ENCODE measurements at regions not wholly inside any gene's neighbourhood (a gene's known extent, or its start where the extent isn't known, plus 50 kb on each side); places are given as distances from the start of the nearest gene placed in this dataset.

DNA sequence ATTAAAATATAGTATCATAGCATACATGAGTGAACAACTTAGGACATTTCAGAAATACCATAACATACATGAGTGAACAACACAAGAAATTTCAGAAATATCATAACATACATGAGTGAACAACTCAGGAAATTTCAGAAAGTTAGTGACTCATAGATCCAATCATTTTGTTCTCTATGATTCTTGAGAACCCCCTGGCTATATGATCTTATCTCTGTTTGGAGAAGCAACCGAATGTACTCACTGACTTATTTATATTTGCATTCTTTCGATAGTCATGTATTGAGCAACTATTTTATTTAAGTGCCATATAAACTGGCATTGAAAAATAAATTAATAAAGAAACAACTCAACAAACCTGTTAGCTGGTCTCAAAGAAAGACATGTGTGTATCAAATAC lies 251.1 kb downstream of the EFNB2 start:
- H3K27ac ChIP-seq, result no peak overlapping the region
- 85 to 96% methylated on average over 2 of the region's 2 CpGs for WGBS, 2 donors (ENCODE audit: low coverage in 1 of 2)

DNA sequence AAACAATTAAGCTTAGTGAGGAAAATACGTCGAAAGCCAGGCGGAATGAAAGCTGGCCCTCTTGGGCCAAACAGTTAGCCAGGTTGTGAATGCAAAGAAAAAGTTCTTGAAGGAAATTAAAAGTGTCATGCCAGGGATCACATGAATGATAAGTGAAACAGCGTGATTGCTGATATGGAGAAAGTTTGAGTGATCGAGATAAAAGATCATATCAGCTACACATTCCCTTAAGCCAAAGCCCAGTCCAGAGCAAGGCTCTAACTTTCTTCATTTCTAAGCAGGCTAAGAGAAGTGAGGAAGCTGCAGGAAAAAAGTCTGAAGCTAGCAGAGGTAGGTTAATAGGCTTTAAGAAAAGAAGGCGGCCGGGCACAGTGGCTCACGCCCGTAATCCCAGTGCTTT lies 254.0 kb downstream of the EFNB2 start:
- H3K27ac ChIP-seq, result no peak overlapping the region
- no peak overlapping the region for H3K4me3 ChIP-seq
- WGBS, 2 donors (ENCODE audit: low coverage in 1 of 2), result 95 to 98% methylated on average over 5 to 8 of the region's 9 CpGs
- no peak for TF ChIP-seq POLR2AphosphoS5 (IDR thresholded peaks at IDR 0.05)
- TF ChIP-seq EP300 (IDR thresholded peaks at IDR 0.05), result no peak
- TF ChIP-seq, protein P1, sequence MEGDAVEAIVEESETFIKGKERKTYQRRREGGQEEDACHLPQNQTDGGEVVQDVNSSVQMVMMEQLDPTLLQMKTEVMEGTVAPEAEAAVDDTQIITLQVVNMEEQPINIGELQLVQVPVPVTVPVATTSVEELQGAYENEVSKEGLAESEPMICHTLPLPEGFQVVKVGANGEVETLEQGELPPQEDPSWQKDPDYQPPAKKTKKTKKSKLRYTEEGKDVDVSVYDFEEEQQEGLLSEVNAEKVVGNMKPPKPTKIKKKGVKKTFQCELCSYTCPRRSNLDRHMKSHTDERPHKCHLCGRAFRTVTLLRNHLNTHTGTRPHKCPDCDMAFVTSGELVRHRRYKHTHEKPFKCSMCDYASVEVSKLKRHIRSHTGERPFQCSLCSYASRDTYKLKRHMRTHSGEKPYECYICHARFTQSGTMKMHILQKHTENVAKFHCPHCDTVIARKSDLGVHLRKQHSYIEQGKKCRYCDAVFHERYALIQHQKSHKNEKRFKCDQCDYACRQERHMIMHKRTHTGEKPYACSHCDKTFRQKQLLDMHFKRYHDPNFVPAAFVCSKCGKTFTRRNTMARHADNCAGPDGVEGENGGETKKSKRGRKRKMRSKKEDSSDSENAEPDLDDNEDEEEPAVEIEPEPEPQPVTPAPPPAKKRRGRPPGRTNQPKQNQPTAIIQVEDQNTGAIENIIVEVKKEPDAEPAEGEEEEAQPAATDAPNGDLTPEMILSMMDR (IDR thresholded peaks at IDR 0.05), result no peak
- no peak for TF ChIP-seq POLR2A (IDR thresholded peaks at IDR 0.05)
- no peaks in the 10 kb centered on the region for H3K4me1 ChIP-seq
- peaks cover 0 to 9% (median 0%) of the 10 kb centered on the region in 3 donors for H3K9me3 ChIP-seq
- no peaks in the 10 kb centered on the region for H3K36me3 ChIP-seq
- ATAC-seq, result no peak
- H3K27me3 ChIP-seq, result no peaks in the 10 kb centered on the region

More for the DNA sequence above, 251.1 kb downstream of the EFNB2 start:
- Histone ChIP-seq H3K27me3 (no peaks in the 10 kb centered on the region), H3K36me3 (no peaks in the 10 kb centered on the region), H3K4me1 (no peaks in the 10 kb centered on the region), H3K9me3 (peaks cover 0 to 9% (median 0%) of the 10 kb centered on the region in 3 donors), H3K4me3 (no peak overlapping the region)
- no peak for TF ChIP-seq POLR2A (IDR thresholded peaks at IDR 0.05)
- TF ChIP-seq EP300 (IDR thresholded peaks at IDR 0.05), result no peak
- TF ChIP-seq POLR2AphosphoS5 (IDR thresholded peaks at IDR 0.05), result no peak
- TF ChIP-seq, protein P1 (IDR thresholded peaks at IDR 0.05), result no peak
- ATAC-seq, result no peak

DNA sequence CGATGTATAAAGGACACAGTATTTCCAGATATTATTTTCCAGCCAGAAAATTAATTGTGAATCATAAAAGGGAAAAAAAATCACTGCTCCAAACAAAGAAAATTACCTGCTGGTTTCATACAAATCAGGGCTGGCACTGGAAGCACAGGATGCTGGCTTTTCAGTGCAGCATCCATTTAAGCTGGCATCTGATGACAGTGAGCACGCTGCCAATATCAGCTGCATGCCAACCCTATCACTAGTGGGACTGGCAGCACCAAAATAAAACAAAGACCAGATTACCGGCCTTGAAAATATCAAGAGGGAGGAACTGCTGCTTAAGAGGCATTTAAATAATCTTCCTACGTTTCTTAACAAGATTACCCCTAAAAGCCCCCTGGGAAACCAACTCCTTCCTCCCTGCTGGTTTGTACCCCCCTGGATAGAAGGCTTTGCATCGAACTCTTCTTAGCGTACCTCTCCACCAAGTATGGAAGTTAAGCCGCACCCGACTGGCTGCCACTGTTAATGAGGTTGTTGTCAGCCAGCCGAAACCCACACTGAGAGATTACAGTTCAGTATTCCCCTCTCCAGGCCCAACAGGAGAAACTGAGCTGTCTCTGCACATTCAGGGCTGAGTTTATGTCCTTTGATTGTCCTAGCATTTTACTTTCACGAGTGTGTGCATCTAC lies 257.8 kb downstream of the EFNB2 start:
- no peak for ATAC-seq
- H3K27ac ChIP-seq, result no peak overlapping the region
- TF ChIP-seq EP300 (IDR thresholded peaks at IDR 0.05) (no peak), POLR2A (IDR thresholded peaks at IDR 0.05) (no peak), POLR2AphosphoS5 (IDR thresholded peaks at IDR 0.05) (no peak)
- TF ChIP-seq, protein P1 (IDR thresholded peaks at IDR 0.05), result no peak
- no peak overlapping the region for H3K4me3 ChIP-seq
- WGBS, 2 donors (ENCODE audit: low coverage in 1 of 2), result 76 to 88% methylated on average over 5 to 8 of the region's 10 CpGs
- no peaks in the 10 kb centered on the region for H3K36me3 ChIP-seq
- H3K27me3 ChIP-seq, result no peaks in the 10 kb centered on the region
- H3K9me3 ChIP-seq, result peaks cover 0 to 8% (median 0%) of the 10 kb centered on the region in 3 donors
- no peaks in the 10 kb centered on the region for H3K4me1 ChIP-seq

- H3K36me3 ChIP-seq, result no peaks in the 10 kb centered on the region
- H3K4me1 ChIP-seq, result no peaks in the 10 kb centered on the region
- TF ChIP-seq, protein P1 (IDR thresholded peaks at IDR 0.05), result no peak
- TF ChIP-seq POLR2A (IDR thresholded peaks at IDR 0.05) (no peak), EP300 (IDR thresholded peaks at IDR 0.05) (no peak), POLR2AphosphoS5 (IDR thresholded peaks at IDR 0.05) (no peak)
- peaks cover 0 to under 1% (median 0%) of the 10 kb centered on the region in 3 donors for H3K9me3 ChIP-seq
- H3K27me3 ChIP-seq, result no peaks in the 10 kb centered on the region
- no peak overlapping the region for H3K4me3 ChIP-seq
- WGBS, 2 donors (ENCODE audit: low coverage in 1 of 2), result 80 to 91% methylated on average over 4 of the region's 4 CpGs
- no peak overlapping the region for H3K27ac ChIP-seq
- no peak for ATAC-seq
Observed at GRCh38 chr13:106276876-106277275, 258.6 kb downstream of the EFNB2 start.

- no peak for ATAC-seq
- TF ChIP-seq POLR2A (IDR thresholded peaks at IDR 0.05), result no peak
- TF ChIP-seq, protein P1 (IDR thresholded peaks at IDR 0.05), result no peak
- no peak for TF ChIP-seq EP300 (IDR thresholded peaks at IDR 0.05)
- no peak for TF ChIP-seq POLR2AphosphoS5 (IDR thresholded peaks at IDR 0.05)
- Histone ChIP-seq H3K9me3 (no peaks in the 10 kb centered on the region), H3K4me1 (no peaks in the 10 kb centered on the region), H3K4me3 (no peak overlapping the region), H3K27ac (no peak overlapping the region), H3K27me3 (no peaks in the 10 kb centered on the region), H3K36me3 (no peaks in the 10 kb centered on the region)
- 72 to 86% methylated on average over 2 to 4 of the region's 4 CpGs for WGBS, 2 donors (ENCODE audit: low coverage in 1 of 2)
Observed at GRCh38 chr13:106275446-106276032, 259.9 kb downstream of the EFNB2 start.

Data from gastroesophageal sphincter (tissue), 4 donors.